Right renal cortex interstitium (tissue), 3 donors: ENCODE measurements at regions not wholly inside any gene's neighbourhood (a gene's known extent, or its start where the extent isn't known, plus 50 kb on each side); places are given as distances from the start of the nearest gene placed in this dataset.

Source experiments
- DNase-seq, 3 donors: peaks; one replicate each; pipeline ENCODE4 v3.0.0-alpha.2; 2013; ENCODE audit warnings: low read depth in 3 of 3, low spot score in 2 of 3

- no peak for DNase-seq
Measured at GRCh38 chr14:51442513-51443175, 202.6 kb downstream of the TMX1 start.

DNA sequence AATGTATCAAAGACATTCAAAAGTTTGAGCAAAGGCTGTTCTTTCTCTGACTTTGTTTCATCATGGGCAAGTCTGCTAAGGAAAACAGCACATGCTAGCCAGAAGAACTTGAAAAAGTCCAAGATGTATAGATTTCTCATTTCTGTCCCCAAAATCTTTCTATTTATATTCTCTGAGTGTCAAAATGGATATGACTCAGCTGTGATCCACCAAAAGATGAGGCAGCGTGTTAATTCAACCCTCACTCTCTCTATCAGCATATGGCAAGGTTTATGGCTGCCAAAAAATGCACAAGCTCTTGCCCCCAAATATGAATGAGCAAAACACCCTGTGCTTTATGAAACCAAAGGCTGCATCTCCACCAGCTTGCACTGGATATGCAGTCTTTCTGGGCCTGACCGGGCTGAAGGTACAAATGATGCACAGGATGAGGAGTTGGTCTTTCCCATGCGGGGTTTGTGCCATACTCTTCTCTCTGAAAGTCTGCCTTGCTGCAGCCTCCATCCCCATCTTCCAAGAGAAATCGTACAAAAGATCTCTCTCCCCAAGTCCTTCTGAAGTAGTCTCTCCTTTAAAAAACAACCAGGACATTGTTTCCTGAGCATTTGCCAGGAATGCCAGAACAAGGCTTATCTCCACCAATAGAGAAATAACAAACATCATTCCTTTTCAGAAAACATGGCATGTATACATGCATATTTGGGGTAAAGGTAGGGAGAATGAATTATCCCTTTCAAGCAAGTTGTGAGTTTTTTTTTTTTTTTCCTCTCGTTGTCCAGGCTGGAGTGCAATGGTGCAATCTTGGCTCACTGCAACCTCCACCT is 203.4 kb downstream of the TMX1 start:
- DNase-seq, result no peak

DNA sequence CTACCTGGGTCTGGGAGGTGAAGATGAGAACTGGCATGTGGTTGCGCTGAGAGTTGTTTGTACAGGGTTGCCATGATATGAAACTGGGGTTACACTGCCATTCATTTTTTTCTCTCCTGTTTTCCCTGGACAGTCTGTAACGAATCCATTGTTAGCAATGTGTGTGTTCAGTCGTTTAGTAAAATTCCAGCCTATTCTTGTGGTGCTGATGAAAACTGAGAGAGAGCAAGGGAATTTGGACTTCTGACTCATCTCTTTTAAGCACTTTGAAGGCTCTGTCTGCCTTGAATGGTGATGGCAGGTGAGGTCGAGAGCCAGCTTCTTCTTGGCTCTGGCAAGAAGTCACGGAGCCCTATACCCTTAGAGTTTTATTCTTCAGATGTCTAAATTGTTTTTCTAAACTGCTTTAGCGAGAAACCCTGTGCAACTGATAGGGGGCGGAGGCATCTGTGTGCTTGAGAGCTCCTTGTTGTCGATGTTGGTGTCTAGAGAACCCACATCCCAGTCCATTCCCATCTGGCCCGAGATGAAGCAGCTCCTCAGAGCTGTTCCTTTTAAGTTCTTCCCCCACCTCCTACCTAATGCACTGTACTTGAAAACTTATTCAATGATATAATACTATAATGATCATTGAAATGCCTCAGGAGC is 204.4 kb downstream of the TMX1 start:
- DNase-seq, result no peak

GRCh38 chr14:51445001-51445390 is 204.9 kb downstream of the TMX1 start:
- DNase-seq, result no peak

DNA sequence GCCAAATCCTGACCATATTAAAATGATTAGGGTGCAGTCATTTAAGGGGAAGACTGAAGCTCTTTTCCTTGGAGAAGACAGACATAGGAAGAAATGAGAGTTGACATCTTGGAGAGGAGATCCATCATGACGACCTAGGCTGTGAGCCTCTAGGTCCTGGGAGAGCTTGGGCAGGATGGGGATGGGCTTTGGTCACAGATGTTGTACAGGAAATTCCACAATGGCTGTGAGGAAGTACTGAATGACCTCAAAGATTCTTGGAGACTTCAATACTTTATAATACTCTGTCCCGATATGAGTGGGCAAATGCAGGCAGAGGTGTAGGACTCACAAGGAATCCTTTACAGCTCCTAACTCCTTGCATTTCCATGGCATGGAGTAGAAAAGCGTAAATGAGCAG is 204.9 kb upstream of the FRMD6 start:
- DNase-seq, result no peak

DNA sequence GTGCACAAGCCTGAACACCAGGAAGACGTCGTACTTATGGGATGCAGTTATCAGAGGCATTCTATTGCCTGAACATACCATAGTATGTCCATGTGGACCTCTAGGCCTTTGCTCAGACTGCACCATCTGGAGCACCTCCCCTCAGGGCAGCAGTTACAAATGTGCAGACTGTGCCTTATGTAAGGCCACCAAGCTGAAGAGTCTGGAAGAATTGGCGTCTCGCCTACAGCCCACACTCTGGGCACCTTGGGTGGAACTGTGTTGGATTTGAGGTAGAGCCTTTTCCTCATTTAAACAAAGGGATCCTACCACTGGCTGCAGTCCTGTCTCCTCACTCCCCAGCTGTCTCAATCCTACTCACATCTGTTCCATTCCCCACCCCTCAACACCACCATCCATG is 204.3 kb upstream of the FRMD6 start:
- no peak for DNase-seq

DNA sequence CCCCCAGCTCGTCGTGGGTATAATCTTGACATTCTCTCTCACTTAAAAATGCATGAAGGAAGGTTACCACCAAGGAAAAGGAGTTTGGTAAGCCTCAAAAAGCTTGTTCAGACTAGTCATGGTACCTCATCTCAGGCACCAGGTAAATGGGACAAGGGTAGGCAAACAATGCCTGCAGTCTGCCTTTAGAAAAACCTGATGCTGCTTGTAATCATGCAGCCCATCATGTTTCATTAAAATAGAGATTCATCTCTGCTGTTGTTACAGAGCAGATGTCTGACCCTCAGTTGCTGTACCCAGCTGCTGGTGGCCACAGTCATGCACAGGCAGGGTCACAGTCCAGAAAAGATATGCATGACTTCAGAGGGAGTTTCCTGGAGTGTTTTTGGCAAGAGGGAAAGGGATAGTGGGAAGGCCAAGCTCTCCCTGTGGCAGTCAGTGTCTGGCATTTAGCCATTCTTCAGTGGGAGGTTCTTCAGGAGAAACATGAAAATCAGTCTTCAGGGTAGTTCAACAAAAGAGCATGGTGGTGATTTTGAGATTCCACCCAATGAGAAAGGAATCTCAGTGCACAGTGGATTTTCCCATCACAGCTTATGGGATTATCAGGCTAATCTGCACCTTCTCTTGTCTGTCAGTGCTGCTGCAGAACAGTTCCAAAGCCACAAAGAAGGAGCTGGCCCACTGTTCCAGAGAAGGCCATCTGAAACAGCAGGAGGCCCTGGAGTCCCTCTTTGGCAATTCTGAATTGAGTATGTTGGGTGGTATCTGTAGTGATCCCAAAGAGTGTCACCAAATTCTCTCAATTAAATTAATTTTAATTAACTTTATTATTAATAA is 202.7 kb upstream of the FRMD6 start:
- DNase-seq, result no peak

DNA sequence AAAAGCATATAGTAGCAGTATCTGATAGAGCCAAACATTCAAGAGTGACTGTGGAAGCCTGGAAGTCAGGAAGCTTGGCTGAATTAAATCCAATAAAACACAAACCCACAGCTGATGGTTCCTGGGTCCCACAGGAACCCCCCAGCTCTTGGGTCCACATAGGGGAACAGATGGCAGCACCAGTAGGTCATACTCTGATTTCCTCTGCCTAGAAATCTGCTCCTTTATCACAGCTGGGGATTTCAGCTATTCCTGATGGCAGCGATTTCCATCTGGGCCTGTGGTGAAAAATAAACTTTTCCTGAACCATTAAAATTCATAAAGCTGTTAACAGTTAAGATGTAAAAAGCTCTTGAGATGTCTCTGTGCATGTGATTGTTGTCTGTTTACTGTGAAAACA is 202.0 kb upstream of the FRMD6 start:
- no peak for DNase-seq

- DNase-seq, result no peak
Measured at GRCh38 chr14:51451561-51451960, 200.1 kb upstream of the FRMD6 start.

DNA sequence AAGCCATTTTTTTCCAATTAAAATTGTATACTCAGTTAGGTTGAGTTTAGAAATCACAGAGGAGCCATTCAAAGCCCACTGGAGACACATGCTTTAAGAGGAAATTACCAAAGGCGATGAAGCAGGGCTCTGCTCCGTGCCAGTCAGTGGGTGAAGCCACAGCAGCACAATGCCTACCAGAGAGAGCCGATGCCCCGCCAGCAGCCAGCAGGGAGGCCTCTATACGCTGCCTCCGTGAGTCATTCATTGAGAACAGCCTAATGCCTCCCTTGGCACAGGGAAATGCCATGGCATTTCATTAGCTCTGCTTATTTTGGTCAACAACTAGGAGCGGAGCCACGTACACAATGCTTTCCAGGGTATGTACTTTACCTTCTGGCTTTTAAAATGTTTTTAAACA is 197.8 kb upstream of the FRMD6 start:
- no peak for DNase-seq

- DNase-seq, result no peak
Measured at GRCh38 chr14:51454351-51454750, 197.4 kb upstream of the FRMD6 start.

GRCh38 chr14:51455041-51455835 is 196.5 kb upstream of the FRMD6 start:
- no peak for DNase-seq

- DNase-seq, result no peak
Measured at GRCh38 chr14:51457843-51458562, 193.7 kb upstream of the FRMD6 start.

GRCh38 chr14:51458563-51458955 is 193.2 kb upstream of the FRMD6 start:
- DNase-seq, result no peak

DNA sequence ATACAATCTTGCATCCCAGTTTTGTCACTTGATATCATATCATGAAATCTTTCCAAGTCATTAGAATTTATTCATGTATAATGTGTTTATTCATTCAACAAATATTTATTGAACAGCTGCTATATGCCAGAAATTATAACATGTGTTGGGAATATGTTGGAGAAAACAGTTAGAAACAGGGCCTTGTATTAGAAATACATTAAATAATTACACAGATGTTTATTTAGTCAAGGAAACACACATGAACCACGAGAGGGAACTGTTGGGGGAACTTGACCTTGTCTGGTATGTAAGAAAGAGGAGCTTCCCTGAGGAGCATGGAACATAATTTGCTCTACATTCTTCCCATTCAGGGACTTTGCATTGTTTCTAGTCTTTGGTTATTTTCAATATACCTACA is 191.7 kb upstream of the FRMD6 start:
- DNase-seq, result no peak

GRCh38 chr14:51462182-51462581 is 189.5 kb upstream of the FRMD6 start:
- DNase-seq, result no peak

DNA sequence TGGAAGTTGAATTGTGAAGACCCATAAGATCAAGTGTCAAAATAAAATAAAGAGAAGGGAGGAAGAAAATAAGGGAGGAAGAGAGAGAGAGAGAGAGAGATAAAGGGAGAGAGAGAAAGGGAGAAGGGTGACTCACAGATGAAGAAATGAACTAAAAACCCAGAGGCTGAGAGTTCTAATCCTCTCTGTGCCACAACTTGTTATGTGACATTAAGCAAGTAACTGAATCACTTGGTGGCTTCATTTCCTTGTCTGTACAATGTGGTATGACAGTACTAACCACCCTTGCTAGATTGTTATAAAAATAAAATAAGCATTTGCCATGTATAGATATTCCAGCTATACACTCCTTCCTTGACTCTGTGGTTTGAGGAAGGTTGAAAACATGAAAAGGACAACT is 189.0 kb upstream of the FRMD6 start:
- DNase-seq, result no peak

- no peak for DNase-seq
Measured at GRCh38 chr14:51463461-51463860, 188.2 kb upstream of the FRMD6 start.

- DNase-seq, result no peak
Measured at GRCh38 chr14:51464411-51464810, 187.3 kb upstream of the FRMD6 start.

DNA sequence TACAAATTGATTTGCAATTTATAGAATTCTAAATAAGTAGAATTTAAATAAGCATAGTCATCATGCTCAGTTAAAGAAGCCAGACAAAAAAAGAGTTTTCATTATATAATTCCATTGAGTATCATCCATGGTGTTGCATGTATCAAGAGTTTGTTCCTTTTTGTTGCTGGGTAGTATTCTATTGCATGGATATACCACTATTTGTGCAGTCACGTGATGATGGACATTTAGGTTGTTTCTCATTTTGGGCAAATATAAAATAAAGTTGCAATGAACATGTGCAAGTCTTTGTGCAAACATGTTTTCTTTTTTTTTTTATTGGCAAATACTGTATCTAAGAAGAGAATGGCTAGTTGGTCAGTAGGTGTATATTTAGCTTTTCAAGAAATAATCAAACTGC is 186.2 kb upstream of the FRMD6 start:
- no peak for DNase-seq
